ENCODE measurements at regions not wholly inside any gene's neighbourhood (a gene's known extent, or its start where the extent isn't known, plus 50 kb on each side); places are given as distances from the start of the nearest gene placed in this dataset.

DNA sequence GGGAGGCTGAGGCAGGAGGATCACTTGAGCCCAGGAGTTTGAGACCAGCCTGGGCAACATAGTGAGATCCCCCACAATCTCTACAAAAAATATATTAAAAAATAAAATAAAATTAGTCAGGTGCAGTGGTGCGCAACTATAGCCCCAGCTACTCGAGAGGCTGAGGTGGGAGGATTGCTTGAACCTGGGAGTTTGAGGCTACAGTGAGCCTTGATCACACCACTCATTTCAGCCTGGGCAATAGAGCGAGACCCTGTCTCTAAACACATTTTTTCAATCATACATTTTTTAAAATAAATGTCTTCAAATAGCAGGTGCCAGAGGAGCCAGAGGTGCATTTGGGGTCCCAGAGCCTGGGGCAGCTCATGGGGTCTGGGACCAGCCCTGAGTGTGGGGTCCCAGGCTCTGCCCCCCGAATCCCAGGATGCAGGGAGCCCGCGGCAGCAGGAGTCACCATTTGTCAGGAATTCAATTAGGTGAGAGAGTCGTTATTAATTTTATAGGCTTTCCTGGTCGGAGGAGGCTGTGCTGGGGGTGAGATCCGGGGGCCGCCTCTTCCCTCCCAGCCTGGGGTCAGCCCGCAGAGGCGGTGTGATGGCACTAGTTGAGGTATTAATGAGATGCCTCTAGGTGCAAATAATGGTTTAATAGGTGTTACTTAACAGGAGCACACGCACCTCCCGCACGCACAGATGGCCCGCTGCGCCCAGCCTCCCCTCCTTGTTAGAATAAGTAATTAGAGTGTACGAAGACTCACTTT, 78.3 kb downstream of the MICALL2 start:
- no peak for DNase-seq
- H3K4me1 Mint-ChIP-seq (ENCODE audit: low read depth in 2 of 2) = no peaks in the 10 kb centered on the region
- no peaks in the 10 kb centered on the region for H3K36me3 Mint-ChIP-seq (ENCODE audit: insufficient read depth)
- ATAC-seq (replicated peaks) = no peak
- H3K27ac Mint-ChIP-seq = no peak overlapping the region
- peaks cover 13 to 14% of the 10 kb centered on the region in 2 donors for H3K27me3 Mint-ChIP-seq
- no peaks in the 10 kb centered on the region for H3K9me3 Mint-ChIP-seq
- no peak overlapping the region for H3K4me3 Mint-ChIP-seq

GRCh38 chr7:1382553-1383397, 76.5 kb downstream of the MICALL2 start:
- no peak overlapping the region for H3K27ac Mint-ChIP-seq
- H3K27me3 Mint-ChIP-seq = peaks cover 16 to 23% of the 10 kb centered on the region in 2 donors
- H3K4me1 Mint-ChIP-seq (ENCODE audit: low read depth in 2 of 2) = no peaks in the 10 kb centered on the region
- DNase-seq (no peak), ATAC-seq (replicated peaks) (no peak)
- no peaks in the 10 kb centered on the region for H3K36me3 Mint-ChIP-seq (ENCODE audit: insufficient read depth)
- H3K9me3 Mint-ChIP-seq = no peaks in the 10 kb centered on the region
- H3K4me3 Mint-ChIP-seq = no peak overlapping the region

DNA sequence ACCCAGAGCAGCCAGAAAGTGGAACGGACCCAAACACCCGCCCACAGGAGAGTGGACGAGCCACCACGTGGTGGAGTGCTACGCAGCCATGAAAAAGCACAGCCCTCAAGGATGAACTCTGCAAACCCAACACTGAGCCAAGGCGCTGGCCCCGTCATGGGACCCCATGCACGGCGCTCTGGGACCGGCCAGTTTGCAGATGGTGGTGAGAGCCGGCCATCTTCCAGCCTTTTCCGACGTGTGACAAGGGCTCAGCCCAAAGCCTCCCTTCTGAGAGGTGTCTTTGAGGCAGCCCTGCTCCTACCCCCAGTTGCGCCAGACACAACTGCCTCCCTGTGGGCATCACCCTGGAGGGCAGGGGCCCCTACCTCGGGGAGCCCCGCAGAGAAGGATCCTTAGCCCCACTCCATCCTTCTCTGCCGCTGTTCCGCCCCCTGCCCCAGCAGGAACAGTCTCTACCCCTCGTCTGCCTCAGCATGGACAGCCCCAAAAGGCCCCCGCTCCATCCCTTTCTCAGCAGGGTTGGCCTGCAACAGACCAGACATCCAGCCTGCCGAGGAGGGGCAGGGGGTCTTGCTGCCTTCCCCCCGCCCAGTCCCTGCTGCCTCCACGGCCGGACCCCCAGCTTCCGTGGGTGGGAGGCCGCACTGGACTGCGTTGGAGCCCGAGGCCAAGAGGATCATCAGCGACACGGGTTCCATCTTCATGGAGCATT, 75.7 kb downstream of the MICALL2 start:
- no peaks in the 10 kb centered on the region for H3K9me3 Mint-ChIP-seq
- DNase-seq (no peak), ATAC-seq (replicated peaks) (no peak)
- no peak overlapping the region for H3K27ac Mint-ChIP-seq
- H3K4me3 Mint-ChIP-seq = no peak overlapping the region
- peaks cover 21 to 30% of the 10 kb centered on the region in 2 donors for H3K27me3 Mint-ChIP-seq
- no peaks in the 10 kb centered on the region for H3K4me1 Mint-ChIP-seq (ENCODE audit: low read depth in 2 of 2)
- H3K36me3 Mint-ChIP-seq (ENCODE audit: insufficient read depth) = no peaks in the 10 kb centered on the region

DNA sequence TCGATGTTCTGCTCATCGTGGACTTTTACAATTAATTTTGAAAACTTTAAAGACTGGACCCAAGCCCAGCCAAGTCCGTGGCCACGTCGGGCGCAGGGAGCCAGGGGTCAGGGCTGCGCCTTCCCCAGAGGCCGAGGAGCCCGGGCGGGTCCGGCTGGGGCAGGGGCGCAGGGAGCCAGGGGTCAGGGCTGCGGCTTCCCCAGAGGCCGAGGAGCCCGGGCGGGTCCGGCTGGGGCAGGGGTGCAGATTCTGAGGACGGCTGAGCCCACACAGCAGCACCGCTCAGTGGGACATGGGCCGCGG, 75.2 kb downstream of the MICALL2 start:
- Mint-ChIP-seq H3K4me3 (no peak overlapping the region), H3K27ac (no peak overlapping the region), H3K4me1 (ENCODE audit: low read depth in 2 of 2) (no peaks in the 10 kb centered on the region), H3K36me3 (ENCODE audit: insufficient read depth) (no peaks in the 10 kb centered on the region), H3K9me3 (no peaks in the 10 kb centered on the region), H3K27me3 (peaks cover 26 to 35% of the 10 kb centered on the region in 2 donors)
- no peak for ATAC-seq (replicated peaks)
- DNase-seq = no peak
